ENCODE measurements at regions not wholly inside any gene's neighbourhood (a gene's known extent, or its start where the extent isn't known, plus 50 kb on each side); places are given as distances from the start of the nearest gene placed in this dataset.

GRCh38 chr5:167816864-167817263 is 474.6 kb upstream of the WWC1 start:
- no peak for TF ChIP-seq CTCF (IDR thresholded peaks at IDR 0.05 in 8 of 11, conservative IDR thresholded peaks at IDR 0.05 in 3 of 11)
- no peak for TF ChIP-seq POLR2A (IDR thresholded peaks at IDR 0.05)
